IPS-15b (cell line): ENCODE measurements at regions not wholly inside any gene's neighbourhood (a gene's known extent, or its start where the extent isn't known, plus 50 kb on each side); places are given as distances from the start of the nearest gene placed in this dataset.

Experiments used
- H3K27me3 ChIP-seq: one replicate; pipeline ENCODE4 v1.6.1; 2013; ENCODE audit warnings: low read length; ENCODE audit not compliant: control insufficient read depth, insufficient read depth
- H3K36me3 ChIP-seq: one replicate; pipeline ENCODE4 v1.6.1; 2013; ENCODE audit warnings: low read length; ENCODE audit not compliant: control insufficient read depth, insufficient read depth
- H3K4me1 ChIP-seq: one replicate; pipeline ENCODE4 v1.6.1; 2013; ENCODE audit warnings: mild to moderate bottlenecking, low read length; ENCODE audit not compliant: control insufficient read depth, insufficient read depth
- H3K4me3 ChIP-seq: one replicate; pipeline ENCODE4 v1.5.1; 2013; ENCODE audit warnings: low read depth, low read length
- H3K9ac ChIP-seq: one replicate; pipeline ENCODE4 v1.6.1; 2013; ENCODE audit warnings: low read depth, mild to moderate bottlenecking, low read length
- H3K9me3 ChIP-seq: one replicate; pipeline ENCODE4 v1.6.1; 2013; ENCODE audit warnings: mild to moderate bottlenecking, low read length; ENCODE audit not compliant: control insufficient read depth, insufficient read depth

- H3K4me1 ChIP-seq = no peaks in the 10 kb centered on the region
- no peaks in the 10 kb centered on the region for H3K9me3 ChIP-seq
- H3K36me3 ChIP-seq = no peaks in the 10 kb centered on the region
- peaks cover 6% of the 10 kb centered on the region for H3K27me3 ChIP-seq
- no peak overlapping the region for H3K9ac ChIP-seq
- no peak overlapping the region for H3K4me3 ChIP-seq
Measured at GRCh38 chr2:64838817-64839216, 150.4 kb upstream of the SLC1A4 start.

GRCh38 chr2:64839844-64840243 lies 149.4 kb upstream of the SLC1A4 start:
- Histone ChIP-seq H3K36me3 (no peaks in the 10 kb centered on the region), H3K4me1 (no peaks in the 10 kb centered on the region), H3K4me3 (no peak overlapping the region), H3K27me3 (peaks cover 6% of the 10 kb centered on the region), H3K9me3 (no peaks in the 10 kb centered on the region), H3K9ac (no peak overlapping the region)

- Histone ChIP-seq H3K9me3 (no peaks in the 10 kb centered on the region), H3K9ac (no peak overlapping the region), H3K27me3 (peaks cover 6% of the 10 kb centered on the region), H3K36me3 (no peaks in the 10 kb centered on the region), H3K4me3 (no peak overlapping the region), H3K4me1 (no peaks in the 10 kb centered on the region)
Measured at GRCh38 chr2:64840426-64840881, 148.7 kb upstream of the SLC1A4 start.

- H3K4me3 ChIP-seq = no peak overlapping the region
- H3K9ac ChIP-seq = no peak overlapping the region
- H3K4me1 ChIP-seq = no peaks in the 10 kb centered on the region
- no peaks in the 10 kb centered on the region for H3K36me3 ChIP-seq
- peaks cover 2% of the 10 kb centered on the region for H3K27me3 ChIP-seq
- no peaks in the 10 kb centered on the region for H3K9me3 ChIP-seq
Measured at GRCh38 chr2:64841461-64841860, 147.7 kb upstream of the SLC1A4 start.

GRCh38 chr2:64842030-64842429 lies 147.2 kb upstream of the SLC1A4 start:
- no peaks in the 10 kb centered on the region for H3K36me3 ChIP-seq
- H3K9ac ChIP-seq = no peak overlapping the region
- H3K4me1 ChIP-seq = no peaks in the 10 kb centered on the region
- no peaks in the 10 kb centered on the region for H3K9me3 ChIP-seq
- H3K27me3 ChIP-seq = peaks cover 2% of the 10 kb centered on the region
- H3K4me3 ChIP-seq = no peak overlapping the region

GRCh38 chr2:64844087-64844486 lies 145.1 kb upstream of the SLC1A4 start:
- Histone ChIP-seq H3K4me1 (peaks cover 2% of the 10 kb centered on the region), H3K9ac (no peak overlapping the region)

GRCh38 chr2:64845273-64845905 lies 143.8 kb upstream of the SLC1A4 start:
- Histone ChIP-seq H3K27me3 (peaks cover 4% of the 10 kb centered on the region), H3K36me3 (no peaks in the 10 kb centered on the region), H3K4me3 (no peak overlapping the region), H3K9me3 (no peaks in the 10 kb centered on the region), H3K4me1 (peaks cover 2% of the 10 kb centered on the region), H3K9ac (no peak overlapping the region)

More at GRCh38 chr2:64844087-64844486, 145.1 kb upstream of the SLC1A4 start:
- Histone ChIP-seq H3K36me3 (no peaks in the 10 kb centered on the region), H3K4me3 (no peak overlapping the region), H3K27me3 (peaks cover 1% of the 10 kb centered on the region), H3K9me3 (no peaks in the 10 kb centered on the region)

- no peak overlapping the region for H3K4me3 ChIP-seq
- H3K36me3 ChIP-seq = no peaks in the 10 kb centered on the region
- H3K9me3 ChIP-seq = no peaks in the 10 kb centered on the region
- peaks cover 2% of the 10 kb centered on the region for H3K4me1 ChIP-seq
- no peak overlapping the region for H3K9ac ChIP-seq
- peaks cover 4% of the 10 kb centered on the region for H3K27me3 ChIP-seq
Measured at GRCh38 chr2:64846177-64846576, 143.0 kb upstream of the SLC1A4 start.

- no peak overlapping the region for H3K4me3 ChIP-seq
- peaks cover 6% of the 10 kb centered on the region for H3K27me3 ChIP-seq
- H3K4me1 ChIP-seq = peaks cover 2% of the 10 kb centered on the region
- no peaks in the 10 kb centered on the region for H3K9me3 ChIP-seq
- H3K36me3 ChIP-seq = no peaks in the 10 kb centered on the region
- H3K9ac ChIP-seq = no peak overlapping the region
Measured at GRCh38 chr2:64847930-64848329, 141.3 kb upstream of the SLC1A4 start.

GRCh38 chr2:64848363-64848762 lies 140.8 kb upstream of the SLC1A4 start:
- Histone ChIP-seq H3K4me1 (peaks cover 2% of the 10 kb centered on the region), H3K4me3 (no peak overlapping the region), H3K36me3 (no peaks in the 10 kb centered on the region), H3K9me3 (no peaks in the 10 kb centered on the region), H3K9ac (no peak overlapping the region), H3K27me3 (peaks cover 6% of the 10 kb centered on the region)

- no peak overlapping the region for H3K9ac ChIP-seq
- H3K27me3 ChIP-seq = peaks cover 6% of the 10 kb centered on the region
- peaks cover 2% of the 10 kb centered on the region for H3K4me1 ChIP-seq
- H3K36me3 ChIP-seq = no peaks in the 10 kb centered on the region
- no peak overlapping the region for H3K4me3 ChIP-seq
- H3K9me3 ChIP-seq = no peaks in the 10 kb centered on the region
Measured at GRCh38 chr2:64848945-64849344, 140.3 kb upstream of the SLC1A4 start.

GRCh38 chr2:64850642-64851041 lies 138.6 kb upstream of the SLC1A4 start:
- Histone ChIP-seq H3K4me1 (peaks cover 2% of the 10 kb centered on the region), H3K9me3 (no peaks in the 10 kb centered on the region), H3K27me3 (peaks cover 6% of the 10 kb centered on the region)

More at GRCh38 chr2:64850642-64851041, 138.6 kb upstream of the SLC1A4 start:
- H3K9ac ChIP-seq = no peak overlapping the region
- no peak overlapping the region for H3K4me3 ChIP-seq
- no peaks in the 10 kb centered on the region for H3K36me3 ChIP-seq
